Neuronal stem cell (in vitro differentiated cells): ENCODE measurements at regions not wholly inside any gene's neighbourhood (a gene's known extent, or its start where the extent isn't known, plus 50 kb on each side); places are given as distances from the start of the nearest gene placed in this dataset.

Source experiments
- DNase-seq: peaks from one replicate; pipeline ENCODE4 v3.0.0-alpha.2; 2013; ENCODE audit warnings: low spot score
- H2AFZ ChIP-seq: one replicate; pipeline ENCODE4 v1.6.1; 2013; ENCODE audit warnings: mild to moderate bottlenecking, low read length, inconsistent platforms
- H2AK5ac ChIP-seq: 2 replicates; pipeline ENCODE4 v1.6.1; 2013; ENCODE audit warnings: low read depth, mild to moderate bottlenecking, inconsistent platforms, low read length, moderate library complexity, mixed read lengths
- H2BK120ac ChIP-seq: 2 replicates; pipeline ENCODE4 v1.6.1; 2013; ENCODE audit warnings: low read depth, mild to moderate bottlenecking, inconsistent platforms, low read length, moderate library complexity, mixed read lengths
- H2BK12ac ChIP-seq: one replicate; pipeline ENCODE4 v1.6.1; 2013; ENCODE audit warnings: low read length, inconsistent platforms
- H2BK15ac ChIP-seq: 2 replicates; pipeline ENCODE4 v1.6.1; 2013; ENCODE audit warnings: mild to moderate bottlenecking, low read length, inconsistent platforms, mixed read lengths
- H2BK5ac ChIP-seq: one replicate; pipeline ENCODE4 v1.6.1; 2013; ENCODE audit warnings: inconsistent platforms, mild to moderate bottlenecking, low read length, moderate library complexity
- H3K14ac ChIP-seq: one replicate; pipeline ENCODE4 v1.6.1; 2013; ENCODE audit warnings: low read length, inconsistent platforms
- H3K18ac ChIP-seq: 2 replicates; pipeline ENCODE4 v1.6.1; 2013; ENCODE audit warnings: low read length, inconsistent platforms
- H3K23ac ChIP-seq: 2 replicates; pipeline ENCODE4 v1.6.1; 2013; ENCODE audit warnings: low read depth, mild to moderate bottlenecking, mixed read lengths, low read length, inconsistent platforms; ENCODE audit not compliant: poor library complexity
- H3K27ac ChIP-seq: replicated peaks from 3 replicates; pipeline ENCODE4 v1.5.1; 2013; ENCODE audit warnings: low read length, inconsistent platforms
- H3K27me3 ChIP-seq, 3 experiments: 2 replicates each; pipeline ENCODE4 v1.6.1; 2013; ENCODE audit warnings: low read length in 3 of 3, mild to moderate bottlenecking in 2 of 3, inconsistent platforms in 1 of 3, low read depth in 1 of 3, mixed read lengths in 1 of 3, moderate library complexity in 1 of 3; ENCODE audit not compliant: control insufficient read depth in 3 of 3, insufficient read depth in 3 of 3
- H3K36me3 ChIP-seq, 2 donors: replicated peaks in 1 of 2; 2 replicates each; pipeline ENCODE4 v1.6.1; 2013; ENCODE audit warnings: low read length in 2 of 2; ENCODE audit not compliant: control insufficient read depth in 2 of 2, insufficient read depth in 2 of 2
- H3K4ac ChIP-seq: 2 replicates; pipeline ENCODE4 v1.6.1; 2013; ENCODE audit warnings: inconsistent platforms, mild to moderate bottlenecking, low read length, moderate library complexity
- H3K4me1 ChIP-seq, 2 donors: 1 replicate in 1 of 2; 2 replicates in 1 of 2; pipeline ENCODE4 v1.6.1; 2013; ENCODE audit warnings: low read length in 2 of 2, low read depth in 1 of 2; ENCODE audit not compliant: control insufficient read depth in 2 of 2, insufficient read depth in 1 of 2
- H3K4me2 ChIP-seq: one replicate; pipeline ENCODE4 v1.6.1; 2013; ENCODE audit warnings: mild to moderate bottlenecking, low read length, inconsistent platforms; ENCODE audit not compliant: insufficient read depth, poor library complexity, severe bottlenecking
- H3K4me3 ChIP-seq, 2 donors: 2 replicates each; pipeline ENCODE4 v1.5.1; 2013; ENCODE audit warnings: low read length in 2 of 2, mild to moderate bottlenecking in 2 of 2, inconsistent platforms in 1 of 2, moderate library complexity in 1 of 2
- H3K79me1 ChIP-seq: one replicate; pipeline ENCODE4 v1.6.1; 2013; ENCODE audit warnings: low read depth, mild to moderate bottlenecking, inconsistent platforms, low read length, moderate library complexity
- H3K9ac ChIP-seq: one replicate; pipeline ENCODE4 v1.6.1; 2013; ENCODE audit warnings: mild to moderate bottlenecking, low read depth, low read length, inconsistent platforms; ENCODE audit not compliant: poor library complexity
- H3K9me3 ChIP-seq, 2 donors: replicated peaks in 1 of 2; 2 replicates each; pipeline versions ENCODE3 to v1.6.1; 2013; ENCODE audit warnings: low read length in 2 of 2, mild to moderate bottlenecking in 2 of 2, inconsistent platforms in 1 of 2, low read depth in 1 of 2, mixed read lengths in 1 of 2, moderate library complexity in 1 of 2; ENCODE audit not compliant: control insufficient read depth in 2 of 2, insufficient read depth in 1 of 2
- H4K8ac ChIP-seq: one replicate; pipeline ENCODE4 v1.6.1; 2013; ENCODE audit warnings: low read depth, mild to moderate bottlenecking, inconsistent platforms, low read length, moderate library complexity
- H4K91ac ChIP-seq: one replicate; pipeline ENCODE4 v1.6.1; 2013; ENCODE audit warnings: low read length, low read depth, mild to moderate bottlenecking, inconsistent platforms; ENCODE audit not compliant: poor library complexity
- WGBS, 2 donors: extraction: QIAGEN DNeasy Blood & Tissue Kit; methylation state at CpG; one replicate each; pipeline ENCODE4 v1.1.7; 2013; ENCODE audit warnings: missing lambda C conversion rate in 2 of 2, mixed read lengths in 1 of 2; ENCODE audit not compliant: insufficient read length in 2 of 2, insufficient replicate concordance in 1 of 2; ENCODE audit errors: extremely low coverage in 2 of 2; 5-methylcytosine and 5-hydroxymethylcytosine counted together

DNA sequence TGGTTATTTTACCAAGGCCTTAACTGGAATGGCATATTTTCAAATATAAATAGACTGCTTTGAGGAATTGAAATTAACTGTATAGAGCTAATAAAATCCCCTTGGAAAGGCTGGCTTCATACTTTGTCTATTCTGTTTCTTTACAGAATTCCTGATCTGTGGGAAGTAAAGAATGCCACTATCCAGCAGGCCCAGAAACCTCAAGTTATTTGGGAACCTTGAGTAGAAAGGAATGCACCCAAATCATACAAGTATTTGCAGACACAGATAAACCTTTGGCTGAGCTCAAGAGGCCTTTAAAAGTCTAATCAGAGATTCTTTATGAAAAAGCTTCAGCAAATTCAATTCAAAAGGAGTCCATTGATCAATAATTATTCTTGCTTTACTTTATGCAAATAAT, 975.7 kb upstream of the PABPC4L start:
- Histone ChIP-seq H2AK5ac (no peak overlapping the region), H3K27me3 (no peaks in the 10 kb centered on the region), H3K23ac (no peak overlapping the region), H3K9me3 (no peaks in the 10 kb centered on the region), H2BK12ac (no peak overlapping the region), H2BK5ac (no peak overlapping the region), H3K14ac (no peak overlapping the region), H3K4me2 (no peak overlapping the region), H4K91ac (no peak overlapping the region), H4K8ac (no peak overlapping the region), H3K4ac (no peak overlapping the region), H3K27ac (no peak overlapping the region), H3K79me1 (no peaks in the 10 kb centered on the region), H2BK15ac (no peak overlapping the region), H2BK120ac (no peak overlapping the region), H2AFZ (no peak overlapping the region), H3K36me3 (no peaks in the 10 kb centered on the region), H3K4me1 (no peaks in the 10 kb centered on the region), H3K18ac (no peak overlapping the region), H3K4me3 (no peak overlapping the region), H3K9ac (no peak overlapping the region)
- DNase-seq: no peak

DNA sequence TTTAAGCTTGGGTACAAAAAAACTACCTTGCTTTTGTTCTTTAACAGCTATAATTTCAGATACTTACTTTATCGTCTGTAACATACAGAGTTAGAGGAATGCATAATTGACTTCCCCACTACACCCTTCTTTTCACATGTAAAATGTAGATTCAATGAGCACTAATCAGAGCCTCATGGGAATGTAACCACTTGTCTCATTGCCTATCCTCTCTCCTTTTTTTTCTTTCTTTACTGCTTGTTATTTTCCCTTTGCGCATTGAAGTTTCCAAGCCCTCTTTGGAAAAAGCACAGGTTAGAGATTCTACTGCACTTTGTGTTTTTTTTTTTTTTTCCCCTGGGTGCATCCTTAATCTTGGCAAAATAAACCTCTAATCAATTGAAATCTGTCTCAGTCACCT, 965.1 kb upstream of the PABPC4L start:
- H2BK15ac ChIP-seq: no peak overlapping the region
- no peak overlapping the region for H2BK5ac ChIP-seq
- H3K27me3 ChIP-seq: no peaks in the 10 kb centered on the region
- H2BK120ac ChIP-seq: no peak overlapping the region
- H3K36me3 ChIP-seq: no peaks in the 10 kb centered on the region
- no peak overlapping the region for H3K4ac ChIP-seq
- no peak overlapping the region for H3K4me2 ChIP-seq
- H2AK5ac ChIP-seq: no peak overlapping the region
- H2BK12ac ChIP-seq: no peak overlapping the region
- H3K9me3 ChIP-seq: no peaks in the 10 kb centered on the region
- H3K27ac ChIP-seq: no peak overlapping the region
- H3K4me1 ChIP-seq: no peaks in the 10 kb centered on the region
- DNase-seq: no peak
- no peaks in the 10 kb centered on the region for H3K79me1 ChIP-seq
- H4K8ac ChIP-seq: no peak overlapping the region
- H3K4me3 ChIP-seq: no peak overlapping the region
- no peak overlapping the region for H4K91ac ChIP-seq
- H2AFZ ChIP-seq: no peak overlapping the region
- H3K14ac ChIP-seq: no peak overlapping the region
- H3K23ac ChIP-seq: no peak overlapping the region
- no peak overlapping the region for H3K9ac ChIP-seq
- WGBS, 2 donors: no CpG with 5 or more reads among the region's 2 CpGs
- no peak overlapping the region for H3K18ac ChIP-seq

DNA sequence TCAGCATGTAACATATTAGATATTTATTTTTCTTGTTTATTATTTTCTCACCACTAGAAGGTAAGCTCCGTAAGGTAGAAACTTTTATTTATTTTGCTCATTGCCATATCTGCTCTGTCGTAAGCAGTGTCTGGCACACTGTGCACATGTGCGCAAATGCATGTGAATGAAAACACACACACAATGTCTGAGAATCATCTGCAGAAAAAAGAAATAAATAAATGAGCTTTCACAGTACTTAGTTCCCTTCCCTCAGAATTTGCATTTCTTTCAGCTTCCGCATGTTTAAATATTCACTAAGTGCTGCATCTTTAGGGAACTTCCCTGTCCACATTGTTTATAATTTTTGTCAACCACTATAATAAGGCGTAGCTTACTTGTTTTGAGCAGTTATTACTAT, 963.0 kb upstream of the PABPC4L start:
- Histone ChIP-seq H2AFZ (no peak overlapping the region), H3K36me3 (no peaks in the 10 kb centered on the region), H3K14ac (no peak overlapping the region), H3K4me1 (peaks cover 0 to 2% of the 10 kb centered on the region in 2 donors), H3K4ac (no peak overlapping the region), H3K79me1 (no peaks in the 10 kb centered on the region), H3K27me3 (no peaks in the 10 kb centered on the region), H4K91ac (no peak overlapping the region), H4K8ac (no peak overlapping the region), H3K4me3 (no peak overlapping the region), H2AK5ac (no peak overlapping the region), H3K4me2 (no peak overlapping the region), H3K27ac (no peak overlapping the region), H3K23ac (no peak overlapping the region), H3K9ac (no peak overlapping the region), H2BK12ac (no peak overlapping the region), H2BK15ac (no peak overlapping the region), H2BK5ac (no peak overlapping the region), H2BK120ac (no peak overlapping the region), H3K18ac (no peak overlapping the region), H3K9me3 (no peaks in the 10 kb centered on the region)
- WGBS, 2 donors: no CpG with 5 or more reads among the region's 5 CpGs
- DNase-seq: no peak

DNA sequence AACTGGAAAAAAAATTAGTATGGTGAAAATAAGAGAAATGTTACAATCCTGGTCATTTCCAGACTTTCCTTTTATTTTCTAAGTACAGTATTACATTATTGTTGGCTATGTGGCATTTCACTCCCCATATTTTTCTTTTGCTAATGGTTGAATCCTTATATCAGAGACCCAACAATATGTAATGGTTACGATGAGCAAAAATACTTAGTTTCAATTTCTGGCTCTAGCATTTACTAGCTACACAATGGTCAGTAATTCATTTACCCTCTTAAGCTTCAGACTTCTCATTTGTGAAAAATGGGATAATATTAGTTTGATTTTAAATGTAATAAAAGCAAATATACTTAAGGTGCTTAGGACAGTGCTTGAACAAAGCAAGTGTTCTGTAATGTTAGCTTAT, 942.9 kb upstream of the PABPC4L start:
- Histone ChIP-seq H2AK5ac (no peak overlapping the region), H2BK12ac (no peak overlapping the region)
- no CpG with 5 or more reads among the region's 1 CpG for WGBS, 2 donors

More for the DNA sequence above, 942.9 kb upstream of the PABPC4L start:
- Histone ChIP-seq H3K23ac (no peak overlapping the region), H3K4ac (no peak overlapping the region), H3K9me3 (no peaks in the 10 kb centered on the region), H2BK5ac (no peak overlapping the region), H3K4me1 (no peaks in the 10 kb centered on the region), H2AFZ (no peak overlapping the region), H3K9ac (no peak overlapping the region), H2BK120ac (no peak overlapping the region), H3K4me2 (no peak overlapping the region), H4K8ac (no peak overlapping the region), H3K18ac (no peak overlapping the region), H3K27me3 (no peaks in the 10 kb centered on the region), H2BK15ac (no peak overlapping the region), H4K91ac (no peak overlapping the region), H3K36me3 (no peaks in the 10 kb centered on the region), H3K27ac (no peak overlapping the region), H3K79me1 (no peaks in the 10 kb centered on the region), H3K4me3 (no peak overlapping the region), H3K14ac (no peak overlapping the region)
- DNase-seq: no peak
